ENCODE measurements at regions not wholly inside any gene's neighbourhood (a gene's known extent, or its start where the extent isn't known, plus 50 kb on each side); places are given as distances from the start of the nearest gene placed in this dataset.

DNA sequence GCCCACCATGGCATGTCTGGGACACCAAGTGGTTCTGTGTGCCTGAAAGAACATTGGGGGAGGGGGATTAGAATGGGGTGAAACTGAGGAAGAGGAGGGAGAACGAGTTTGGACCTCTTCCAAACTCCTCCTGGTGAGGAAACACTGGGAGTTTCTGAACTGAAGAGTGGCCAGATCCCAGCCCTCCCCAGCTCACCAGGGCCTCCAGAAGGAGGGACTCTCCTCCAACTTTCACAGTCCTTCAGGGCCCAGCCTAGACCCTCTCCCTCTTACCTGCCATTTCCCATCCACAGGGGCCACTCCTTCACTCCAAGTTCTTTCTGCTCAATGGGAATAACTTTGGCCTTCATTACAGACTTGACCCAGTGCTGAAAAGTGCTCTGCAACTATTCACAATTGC is 132.0 kb upstream of the FOXK1 start:
- TF ChIP-seq, protein P1, sequence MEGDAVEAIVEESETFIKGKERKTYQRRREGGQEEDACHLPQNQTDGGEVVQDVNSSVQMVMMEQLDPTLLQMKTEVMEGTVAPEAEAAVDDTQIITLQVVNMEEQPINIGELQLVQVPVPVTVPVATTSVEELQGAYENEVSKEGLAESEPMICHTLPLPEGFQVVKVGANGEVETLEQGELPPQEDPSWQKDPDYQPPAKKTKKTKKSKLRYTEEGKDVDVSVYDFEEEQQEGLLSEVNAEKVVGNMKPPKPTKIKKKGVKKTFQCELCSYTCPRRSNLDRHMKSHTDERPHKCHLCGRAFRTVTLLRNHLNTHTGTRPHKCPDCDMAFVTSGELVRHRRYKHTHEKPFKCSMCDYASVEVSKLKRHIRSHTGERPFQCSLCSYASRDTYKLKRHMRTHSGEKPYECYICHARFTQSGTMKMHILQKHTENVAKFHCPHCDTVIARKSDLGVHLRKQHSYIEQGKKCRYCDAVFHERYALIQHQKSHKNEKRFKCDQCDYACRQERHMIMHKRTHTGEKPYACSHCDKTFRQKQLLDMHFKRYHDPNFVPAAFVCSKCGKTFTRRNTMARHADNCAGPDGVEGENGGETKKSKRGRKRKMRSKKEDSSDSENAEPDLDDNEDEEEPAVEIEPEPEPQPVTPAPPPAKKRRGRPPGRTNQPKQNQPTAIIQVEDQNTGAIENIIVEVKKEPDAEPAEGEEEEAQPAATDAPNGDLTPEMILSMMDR (IDR thresholded peaks at IDR 0.05 in 4 of 5, conservative IDR thresholded peaks at IDR 0.05 in 1 of 5): no peak
- TF ChIP-seq POLR2A (IDR thresholded peaks at IDR 0.05): no peak

Measured in gastrocnemius medialis (tissue), 4 donors.